ENCODE measurements at regions not wholly inside any gene's neighbourhood (a gene's known extent, or its start where the extent isn't known, plus 50 kb on each side); places are given as distances from the start of the nearest gene placed in this dataset.

DNA sequence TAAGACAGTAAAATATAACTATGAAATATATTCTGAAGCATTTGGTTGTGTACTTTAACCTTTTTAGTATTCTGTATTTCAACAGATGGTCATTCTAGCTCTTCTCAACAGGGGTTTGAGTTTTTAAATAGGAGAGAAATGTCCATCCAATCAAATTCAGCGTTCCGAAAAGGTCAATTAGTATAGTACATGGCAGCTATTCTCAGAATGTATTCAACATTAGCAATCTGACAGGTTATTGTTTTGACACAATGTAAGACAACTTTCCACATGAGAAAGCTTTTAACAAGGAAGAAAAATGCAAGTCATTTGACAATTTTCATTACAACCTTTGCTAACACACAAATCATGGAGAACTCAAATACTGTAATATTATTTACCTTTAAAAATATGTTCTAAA is 996.3 kb upstream of the CDH10 start:
- TF ChIP-seq, protein P1, sequence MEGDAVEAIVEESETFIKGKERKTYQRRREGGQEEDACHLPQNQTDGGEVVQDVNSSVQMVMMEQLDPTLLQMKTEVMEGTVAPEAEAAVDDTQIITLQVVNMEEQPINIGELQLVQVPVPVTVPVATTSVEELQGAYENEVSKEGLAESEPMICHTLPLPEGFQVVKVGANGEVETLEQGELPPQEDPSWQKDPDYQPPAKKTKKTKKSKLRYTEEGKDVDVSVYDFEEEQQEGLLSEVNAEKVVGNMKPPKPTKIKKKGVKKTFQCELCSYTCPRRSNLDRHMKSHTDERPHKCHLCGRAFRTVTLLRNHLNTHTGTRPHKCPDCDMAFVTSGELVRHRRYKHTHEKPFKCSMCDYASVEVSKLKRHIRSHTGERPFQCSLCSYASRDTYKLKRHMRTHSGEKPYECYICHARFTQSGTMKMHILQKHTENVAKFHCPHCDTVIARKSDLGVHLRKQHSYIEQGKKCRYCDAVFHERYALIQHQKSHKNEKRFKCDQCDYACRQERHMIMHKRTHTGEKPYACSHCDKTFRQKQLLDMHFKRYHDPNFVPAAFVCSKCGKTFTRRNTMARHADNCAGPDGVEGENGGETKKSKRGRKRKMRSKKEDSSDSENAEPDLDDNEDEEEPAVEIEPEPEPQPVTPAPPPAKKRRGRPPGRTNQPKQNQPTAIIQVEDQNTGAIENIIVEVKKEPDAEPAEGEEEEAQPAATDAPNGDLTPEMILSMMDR (IDR thresholded peaks at IDR 0.05) = no peak
- TF ChIP-seq POLR2A (IDR thresholded peaks at IDR 0.05) = no peak

Data from lower leg skin (tissue), 3 donors.